Fibroblast of lung (primary cell): ENCODE measurements at regions not wholly inside any gene's neighbourhood (a gene's known extent, or its start where the extent isn't known, plus 50 kb on each side); places are given as distances from the start of the nearest gene placed in this dataset.

Source experiments
- CTCF ChIP-seq, 2 donors: IDR thresholded peaks in 1 of 2; conservative IDR thresholded peaks in 1 of 2; 1 replicate in 1 of 2; 2 replicates in 1 of 2; pipeline ENCODE4 v1.5.1; 2011 to 2012; ENCODE audit warnings: low read length in 2 of 2, control low read depth in 1 of 2, inconsistent platforms in 1 of 2, low read depth in 1 of 2, mild to moderate bottlenecking in 1 of 2
- EZH2 ChIP-seq: IDR thresholded peaks from 2 replicates; pipeline ENCODE4 v1.5.1; 2012; ENCODE audit warnings: low read length, control low read depth, mild to moderate bottlenecking; ENCODE audit errors: missing control alignments

- no peak for TF ChIP-seq CTCF (conservative IDR thresholded peaks at IDR 0.05 in 1 of 2, IDR thresholded peaks at IDR 0.05 in 1 of 2; ENCODE audit: low read depth in 1 of 2, low read length in 2 of 2)
- TF ChIP-seq EZH2 = no peak
Observed at GRCh38 chr2:65786007-65786717, 353.8 kb upstream of the SPRED2 start.
